KG1 (cell line): ENCODE measurements at regions not wholly inside any gene's neighbourhood (a gene's known extent, or its start where the extent isn't known, plus 50 kb on each side); places are given as distances from the start of the nearest gene placed in this dataset.
"Not testable (repeated sequence)": the region's sequence is repeated elsewhere in the genome, so short reads cannot be mapped to it uniquely, and the experiment has no call there.

Experiments used
- DNase-seq: peaks from one replicate; lab custom pipeline; 2025; lab: John Stamatoyannopoulos, UW

GRCh38 chr4:132266374-132266773, 882.7 kb upstream of the PCDH10 start:
- DNase-seq: no peak

DNA sequence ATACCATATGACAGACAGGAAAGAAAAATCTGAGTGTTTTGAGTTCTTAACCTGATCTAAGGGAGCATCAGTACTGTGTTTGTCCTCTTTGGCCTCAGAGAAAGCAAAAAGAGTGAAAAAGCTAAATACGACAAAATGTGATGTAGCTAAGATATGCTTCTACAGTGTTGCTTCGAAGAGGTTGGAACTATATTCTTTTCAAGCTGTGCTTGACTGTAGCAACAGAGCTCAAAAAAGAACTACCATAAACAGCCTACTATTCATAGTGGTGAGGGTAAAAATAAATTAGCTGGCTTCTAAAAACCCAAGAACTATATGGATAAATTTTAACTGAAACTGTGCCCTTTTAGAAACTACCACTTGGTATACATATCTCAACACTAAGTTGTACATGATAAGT, 881.8 kb upstream of the PCDH10 start:
- no peak for DNase-seq

DNA sequence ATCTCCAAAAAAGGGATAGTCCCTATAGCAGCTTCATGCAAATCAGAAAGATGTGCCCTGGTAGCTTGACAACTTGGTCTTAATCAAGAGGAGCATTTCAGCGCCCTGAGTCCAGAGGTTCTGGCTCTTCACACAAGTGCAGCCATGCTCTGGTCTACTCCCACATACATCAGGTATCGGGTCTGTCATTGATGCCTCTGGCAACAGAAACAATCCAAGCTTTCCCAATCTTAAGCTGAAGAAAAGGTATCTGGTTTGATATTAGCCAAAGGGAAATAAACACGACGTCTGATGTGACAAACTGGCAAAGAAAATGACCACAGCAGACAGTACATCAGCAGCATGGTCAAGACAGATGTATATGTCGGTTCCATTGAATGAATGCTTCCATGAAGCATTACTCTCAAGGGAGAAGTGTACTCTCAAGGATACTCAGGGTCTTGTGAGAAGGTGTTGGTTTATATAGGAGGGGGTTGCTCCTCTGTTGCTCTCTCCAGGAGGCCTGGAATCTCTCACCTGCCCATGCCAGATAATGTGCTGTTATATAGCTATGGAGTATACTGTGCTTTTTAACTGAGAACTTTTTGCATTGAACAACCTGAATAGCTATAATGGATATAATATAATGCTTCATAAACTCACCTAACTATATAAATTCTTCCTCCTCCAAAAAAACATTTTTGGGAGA, 879.6 kb upstream of the PCDH10 start:
- DNase-seq: no peak

DNA sequence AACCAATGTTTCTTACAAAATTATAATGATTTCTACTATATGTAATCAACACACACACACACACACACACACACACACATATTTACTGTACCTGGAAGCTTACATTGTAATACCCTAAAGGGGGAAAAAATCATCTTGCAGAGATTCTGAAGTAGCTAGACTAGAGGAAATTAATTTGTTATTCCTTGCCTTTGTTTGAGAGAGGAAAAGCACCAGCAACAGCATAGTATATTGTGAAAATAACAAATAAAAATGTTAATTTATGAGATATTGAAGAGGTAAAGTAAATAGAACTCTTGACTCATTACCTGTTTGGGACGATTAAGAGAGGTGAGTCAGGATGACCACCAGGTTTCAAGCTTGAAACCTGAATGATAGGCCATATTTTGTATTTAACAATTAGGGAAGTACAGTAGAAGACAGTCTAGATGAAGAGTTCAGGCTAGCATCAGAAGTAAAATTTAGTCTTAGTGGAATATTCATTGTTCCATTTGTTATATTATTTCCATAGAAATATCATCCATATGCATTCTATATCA, 873.4 kb upstream of the PCDH10 start:
- DNase-seq: no peak

DNA sequence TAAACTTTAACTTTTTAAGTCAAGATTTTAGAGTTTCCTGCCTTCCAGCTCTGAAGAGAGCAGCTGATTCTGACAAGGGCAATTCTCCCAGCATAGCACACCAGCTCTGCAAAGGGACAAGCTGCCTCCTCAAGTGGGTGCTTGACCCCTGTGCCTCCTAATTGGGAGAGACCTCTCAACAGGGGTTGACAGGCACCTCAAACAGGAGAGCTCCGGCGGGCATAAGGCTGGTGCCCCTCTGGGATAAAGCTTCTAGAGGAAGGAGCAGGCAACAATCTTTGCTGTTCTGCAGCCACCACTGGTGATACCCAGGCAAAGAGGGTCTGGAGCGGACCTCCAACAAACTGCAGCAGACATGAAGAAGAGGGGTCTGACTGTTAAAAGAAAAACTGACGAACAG, 872.9 kb upstream of the PCDH10 start:
- DNase-seq: no peak

DNA sequence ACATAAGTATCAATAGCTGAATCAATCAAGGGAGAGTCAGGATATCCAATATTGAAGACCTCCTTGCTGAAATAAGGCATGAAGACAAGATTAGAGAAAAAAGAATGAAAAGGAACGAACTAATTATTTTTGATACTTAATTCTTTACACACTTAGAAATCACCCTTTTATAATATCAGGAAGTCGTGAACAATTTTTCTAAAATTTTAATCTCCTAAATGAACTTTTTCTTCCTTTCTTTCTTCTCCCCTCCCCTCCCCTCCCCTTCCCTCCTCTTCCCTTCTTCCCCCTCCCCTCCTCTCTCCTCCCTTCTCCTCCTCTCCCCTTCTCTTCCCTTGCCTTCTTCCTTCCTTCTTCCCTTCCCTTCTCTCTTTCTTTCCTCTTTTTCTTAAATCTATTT, 872.1 kb upstream of the PCDH10 start:
- DNase-seq: no peak

- no peak for DNase-seq
Measured at GRCh38 chr4:132281733-132282132, 867.4 kb upstream of the PCDH10 start.

GRCh38 chr4:132284910-132285426, 864.1 kb upstream of the PCDH10 start:
- no peak for DNase-seq

DNA sequence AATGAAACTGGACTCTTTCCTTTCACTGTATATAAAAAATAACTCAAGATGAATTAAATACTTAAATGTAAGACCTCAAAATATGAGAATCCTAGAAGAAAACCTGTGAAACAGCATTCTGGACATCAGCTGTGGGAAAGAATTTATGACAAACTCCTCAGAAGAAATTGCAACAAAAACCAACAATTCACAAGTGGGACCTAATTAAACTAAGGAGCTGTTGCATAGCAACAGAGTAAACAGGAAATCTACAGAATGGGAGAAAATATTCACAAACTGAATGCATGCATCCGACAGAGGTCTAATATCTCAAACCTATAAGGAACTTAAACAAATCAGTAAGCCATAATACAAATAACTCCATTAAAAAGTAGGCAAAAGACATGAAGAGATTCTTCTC, 851.7 kb upstream of the PCDH10 start:
- DNase-seq: no peak

GRCh38 chr4:132299841-132300240, 849.3 kb upstream of the PCDH10 start:
- no peak for DNase-seq

GRCh38 chr4:132312521-132312920, 836.6 kb upstream of the PCDH10 start:
- no peak for DNase-seq

GRCh38 chr4:132313852-132314251, 835.2 kb upstream of the PCDH10 start:
- no peak for DNase-seq

DNA sequence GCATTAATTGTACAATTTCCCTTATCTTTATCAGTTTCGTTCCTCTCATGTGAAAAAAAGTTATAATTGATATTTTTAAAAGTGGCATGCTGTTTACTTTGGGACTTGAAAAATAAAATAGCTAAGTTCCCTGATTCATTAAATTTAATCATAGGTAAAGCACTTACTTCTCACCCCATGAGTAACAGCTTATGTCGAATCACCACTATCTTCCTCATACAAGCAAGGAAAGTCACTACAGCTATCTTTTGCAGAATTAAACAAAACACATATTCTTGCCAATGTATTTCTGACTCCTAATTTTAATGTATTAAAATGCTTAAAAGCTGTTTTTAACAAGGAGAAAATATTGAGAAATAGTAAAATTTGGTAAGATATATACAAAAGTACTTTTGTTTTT, 832.4 kb upstream of the PCDH10 start:
- DNase-seq: no peak

DNA sequence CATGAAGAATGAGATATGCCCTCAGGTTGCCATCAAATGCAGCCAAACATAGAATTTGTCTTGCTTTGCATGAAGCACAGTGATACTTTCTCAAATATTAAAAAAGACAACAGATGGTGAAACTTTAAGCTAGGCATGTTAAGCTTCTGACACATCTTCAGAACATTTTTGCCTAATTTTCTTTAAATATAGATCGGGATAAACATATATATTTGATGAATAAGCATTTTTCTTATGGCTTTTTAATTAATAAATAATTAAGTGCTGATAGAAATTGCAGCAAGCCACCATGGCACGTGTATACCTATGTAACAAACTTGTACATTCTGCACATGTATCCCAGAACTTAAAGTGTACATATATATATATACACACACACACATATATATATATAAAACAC, 831.2 kb upstream of the PCDH10 start:
- no peak for DNase-seq

GRCh38 chr4:132328761-132329160, 820.3 kb upstream of the PCDH10 start:
- no peak for DNase-seq

- DNase-seq: no peak
Measured at GRCh38 chr4:132330994-132331393, 818.1 kb upstream of the PCDH10 start.

DNA sequence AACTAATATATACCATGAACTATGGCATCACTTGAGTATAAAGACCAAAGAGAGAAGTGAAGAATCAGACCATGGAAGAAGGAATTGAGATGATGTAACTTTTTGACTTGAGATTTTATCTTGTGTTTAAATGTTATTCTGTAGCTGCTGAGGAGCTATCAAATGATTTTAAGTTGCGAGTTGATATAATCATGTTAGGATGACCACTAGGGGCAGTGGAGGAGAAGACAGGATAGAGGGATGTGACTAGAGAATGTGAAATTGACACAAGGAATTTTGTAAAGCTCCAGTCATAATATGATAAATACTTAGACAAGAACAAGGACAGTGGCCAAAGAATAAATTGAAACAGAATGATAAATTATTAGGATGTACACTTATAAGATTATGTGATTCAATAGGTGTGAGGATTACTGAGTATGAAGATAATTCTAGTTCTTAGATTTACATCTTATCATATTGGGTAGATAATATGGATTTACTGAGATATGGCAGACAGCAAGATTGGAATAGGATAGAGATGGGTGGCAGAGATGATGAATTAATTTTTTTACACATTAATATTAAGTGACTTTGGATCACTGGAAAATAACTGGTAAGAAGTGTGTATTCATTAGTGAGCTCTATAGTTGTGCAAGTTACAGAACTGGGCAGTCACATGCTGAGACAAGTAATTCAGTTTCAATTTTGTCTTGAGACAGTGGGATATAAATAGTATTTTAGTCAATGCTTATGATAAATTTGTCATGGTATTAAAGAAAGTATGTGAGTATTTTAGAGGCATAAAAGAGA, 816.0 kb upstream of the PCDH10 start:
- no peak for DNase-seq

DNA sequence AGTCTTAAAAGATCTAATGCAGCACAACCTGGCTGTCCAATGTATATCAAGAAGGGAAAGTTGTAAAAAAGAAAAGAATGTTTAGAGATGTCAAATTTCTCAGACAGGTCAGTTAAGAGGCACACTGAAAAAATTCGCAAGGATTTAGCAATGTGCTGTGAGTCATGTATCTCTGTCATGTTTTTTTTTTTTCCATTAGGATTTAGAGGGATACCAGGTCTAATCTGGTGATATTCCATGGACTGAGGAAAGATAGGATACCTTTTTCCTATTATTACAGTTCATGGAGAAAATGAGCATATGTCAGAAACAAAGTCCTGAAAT, 815.4 kb upstream of the PCDH10 start:
- no peak for DNase-seq

GRCh38 chr4:132334081-132334480, 815.0 kb upstream of the PCDH10 start:
- DNase-seq: no peak

DNA sequence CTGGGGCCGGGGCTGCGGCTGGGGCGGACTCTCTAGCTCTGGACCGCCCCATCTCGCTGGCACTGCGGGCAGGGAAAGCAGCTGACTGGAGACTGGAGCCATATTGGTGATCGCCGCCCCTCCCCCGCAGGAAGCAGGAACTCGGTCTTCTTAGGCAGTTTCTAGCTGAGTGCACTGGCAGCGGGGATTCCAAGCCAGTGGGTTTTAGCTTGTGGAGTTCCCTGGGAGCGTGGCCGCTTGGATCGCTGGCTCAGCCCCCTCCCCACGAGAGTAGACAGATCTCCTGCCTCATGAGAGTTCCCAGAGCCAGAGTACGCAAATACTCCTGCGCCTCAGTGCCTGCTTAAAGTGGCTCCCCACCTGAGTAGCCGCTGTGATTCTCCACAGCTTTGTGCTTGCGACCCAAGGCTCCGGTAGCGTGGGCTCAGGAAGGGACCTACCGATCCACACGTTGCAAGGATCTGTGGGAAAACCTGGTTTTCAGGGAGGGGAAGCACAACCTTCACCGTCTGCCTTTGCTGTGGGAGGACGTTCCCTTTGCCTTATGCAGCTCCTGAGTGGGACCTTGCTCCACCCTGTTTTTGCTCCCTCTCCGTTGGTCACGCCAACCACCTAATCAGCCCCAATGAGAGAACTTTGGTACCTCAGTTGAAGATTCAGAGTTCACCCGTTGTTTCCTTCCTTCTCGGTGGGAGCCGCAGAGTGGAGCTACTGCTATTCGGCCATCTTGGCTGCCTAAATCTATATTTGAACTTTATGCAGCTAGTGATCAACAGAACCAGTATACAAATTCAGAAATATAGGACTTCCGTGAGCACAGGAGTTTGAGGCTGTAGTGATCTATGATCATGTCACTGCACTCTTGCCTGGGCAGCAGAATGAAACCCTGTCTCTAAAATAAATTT, 803.9 kb upstream of the PCDH10 start:
- no peak for DNase-seq

- DNase-seq: no peak
Measured at GRCh38 chr4:132346016-132346415, 803.1 kb upstream of the PCDH10 start.

DNA sequence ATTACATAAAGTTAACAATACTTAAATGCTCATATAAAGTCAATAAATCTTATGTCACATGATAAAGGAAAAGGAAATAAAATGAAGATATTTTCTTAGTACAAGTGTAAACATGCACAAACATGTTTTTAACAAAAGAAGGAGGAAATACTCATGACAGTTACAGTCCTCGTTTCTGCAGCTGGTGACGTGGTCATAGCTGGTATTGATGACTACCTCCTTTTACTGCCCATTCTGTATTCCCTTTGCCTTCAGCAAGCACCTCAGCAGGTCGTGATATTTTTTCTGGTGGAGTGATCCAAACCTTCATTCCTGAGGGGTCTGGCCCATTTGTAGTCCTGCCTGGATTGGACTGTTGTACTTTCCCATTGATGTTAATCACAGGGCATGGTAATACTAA, 797.5 kb upstream of the PCDH10 start:
- DNase-seq: not testable (repeated sequence)
